Mesenchymal stem cell (in vitro differentiated cells and primary cell): ENCODE measurements at regions not wholly inside any gene's neighbourhood (a gene's known extent, or its start where the extent isn't known, plus 50 kb on each side); places are given as distances from the start of the nearest gene placed in this dataset.

ENCODE experiments used
- DNase-seq: peaks from one replicate; pipeline ENCODE4 v3.0.0-alpha.2; 2013
- H2AFZ ChIP-seq: one replicate; pipeline ENCODE4 v1.6.1; 2013; ENCODE audit warnings: low read depth, mild to moderate bottlenecking, control low read depth, inconsistent platforms, low read length, moderate library complexity
- H2AK5ac ChIP-seq: 2 replicates; pipeline ENCODE4 v1.6.1; 2013; ENCODE audit warnings: low read length, moderate library complexity, mild to moderate bottlenecking, inconsistent platforms; ENCODE audit not compliant: severe bottlenecking
- H2BK120ac ChIP-seq: one replicate; pipeline ENCODE4 v1.6.1; 2013; ENCODE audit warnings: low read depth, mild to moderate bottlenecking, inconsistent platforms, low read length, moderate library complexity
- H2BK12ac ChIP-seq, 2 experiments: one replicate each; pipeline ENCODE4 v1.6.1; 2013; ENCODE audit warnings: inconsistent platforms in 2 of 2, low read length in 2 of 2, mild to moderate bottlenecking in 2 of 2, moderate library complexity in 2 of 2, control low read depth in 1 of 2
- H2BK15ac ChIP-seq: one replicate; pipeline ENCODE4 v1.6.1; 2013; ENCODE audit warnings: mild to moderate bottlenecking, low read depth, inconsistent platforms; ENCODE audit not compliant: poor library complexity, severe bottlenecking
- H2BK5ac ChIP-seq: 2 replicates; pipeline ENCODE4 v1.6.1; 2013; ENCODE audit warnings: low read depth, mild to moderate bottlenecking, low read length, control low read depth, inconsistent platforms; ENCODE audit not compliant: poor library complexity, severe bottlenecking
- H3K14ac ChIP-seq, 2 experiments: one replicate each; pipeline ENCODE4 v1.6.1; 2013; ENCODE audit warnings: inconsistent platforms in 2 of 2, low read length in 2 of 2, control low read depth in 1 of 2, mild to moderate bottlenecking in 1 of 2, moderate library complexity in 1 of 2
- H3K18ac ChIP-seq, 2 experiments: one replicate each; pipeline ENCODE4 v1.6.1; 2013; ENCODE audit warnings: inconsistent platforms in 2 of 2, low read length in 2 of 2, control low read depth in 1 of 2, low read depth in 1 of 2, mild to moderate bottlenecking in 1 of 2
- H3K23ac ChIP-seq, 2 experiments: one replicate each; pipeline ENCODE4 v1.6.1; 2013; ENCODE audit warnings: inconsistent platforms in 2 of 2, low read length in 2 of 2, mild to moderate bottlenecking in 2 of 2, moderate library complexity in 2 of 2, control low read depth in 1 of 2
- H3K27ac ChIP-seq: 2 replicates; pipeline ENCODE4 v1.5.1; 2013; ENCODE audit warnings: mild to moderate bottlenecking, moderate library complexity, low read length, control low read depth, inconsistent platforms; ENCODE audit not compliant: poor library complexity, severe bottlenecking
- H3K27me3 ChIP-seq, 2 experiments: 2 replicates each; pipeline versions ENCODE4 v1.6.1 to v1.7.0; 2013; ENCODE audit warnings: low read length in 2 of 2, mild to moderate bottlenecking in 2 of 2, moderate library complexity in 2 of 2, control low read depth in 1 of 2, inconsistent platforms in 1 of 2; ENCODE audit not compliant: control insufficient read depth in 1 of 2, insufficient read depth in 1 of 2
- H3K36me3 ChIP-seq, 2 experiments: 2 replicates each; pipeline versions ENCODE4 v1.6.1 to v1.7.0; 2013; ENCODE audit warnings: low read length in 2 of 2, control low read depth in 1 of 2, inconsistent platforms in 1 of 2, low read depth in 1 of 2, mild to moderate bottlenecking in 1 of 2; ENCODE audit not compliant: insufficient read depth in 2 of 2, control insufficient read depth in 1 of 2
- H3K4ac ChIP-seq, 2 experiments: one replicate each; pipeline ENCODE4 v1.6.1; 2013; ENCODE audit warnings: inconsistent platforms in 2 of 2, low read length in 2 of 2, mild to moderate bottlenecking in 2 of 2, moderate library complexity in 2 of 2, control low read depth in 1 of 2, low read depth in 1 of 2
- H3K4me1 ChIP-seq: 2 replicates; pipeline ENCODE4 v1.6.1; 2013; ENCODE audit warnings: low read depth, low read length, control low read depth; ENCODE audit not compliant: control insufficient read depth, insufficient read depth
- H3K4me2 ChIP-seq: 2 replicates; pipeline ENCODE4 v1.6.1; 2013; ENCODE audit warnings: low read length, mild to moderate bottlenecking, inconsistent platforms; ENCODE audit not compliant: poor library complexity, severe bottlenecking
- H3K4me3 ChIP-seq, 2 experiments: 2 replicates each; pipeline versions ENCODE4 v1.5.1 to v1.7.0; 2013; ENCODE audit warnings: low read length in 2 of 2, mild to moderate bottlenecking in 2 of 2, control low read depth in 1 of 2, low read depth in 1 of 2; ENCODE audit not compliant: insufficient read depth in 1 of 2
- H3K79me1 ChIP-seq: replicated peaks from 2 replicates; pipeline ENCODE4 v1.6.1; 2013; ENCODE audit warnings: mild to moderate bottlenecking, control low read depth, low read length, inconsistent platforms; ENCODE audit not compliant: poor library complexity, severe bottlenecking
- H3K9ac ChIP-seq: 2 replicates; pipeline ENCODE4 v1.7.0; 2013; ENCODE audit warnings: mild to moderate bottlenecking, low read length, moderate library complexity
- H3K9me3 ChIP-seq: 2 replicates; pipeline ENCODE4 v1.7.0; 2013; ENCODE audit warnings: mild to moderate bottlenecking, low read length; ENCODE audit not compliant: control insufficient read depth
- H4K8ac ChIP-seq: one replicate; pipeline ENCODE4 v1.6.1; 2013; ENCODE audit warnings: inconsistent platforms, mild to moderate bottlenecking, low read length, moderate library complexity
- H4K91ac ChIP-seq: one replicate; pipeline ENCODE4 v1.6.1; 2013; ENCODE audit warnings: mild to moderate bottlenecking, low read length, inconsistent platforms
- WGBS: methylation state at CpG from one replicate; pipeline ENCODE4 v1.1.7; 2013; ENCODE audit warnings: mixed read lengths; 5-methylcytosine and 5-hydroxymethylcytosine counted together

DNA sequence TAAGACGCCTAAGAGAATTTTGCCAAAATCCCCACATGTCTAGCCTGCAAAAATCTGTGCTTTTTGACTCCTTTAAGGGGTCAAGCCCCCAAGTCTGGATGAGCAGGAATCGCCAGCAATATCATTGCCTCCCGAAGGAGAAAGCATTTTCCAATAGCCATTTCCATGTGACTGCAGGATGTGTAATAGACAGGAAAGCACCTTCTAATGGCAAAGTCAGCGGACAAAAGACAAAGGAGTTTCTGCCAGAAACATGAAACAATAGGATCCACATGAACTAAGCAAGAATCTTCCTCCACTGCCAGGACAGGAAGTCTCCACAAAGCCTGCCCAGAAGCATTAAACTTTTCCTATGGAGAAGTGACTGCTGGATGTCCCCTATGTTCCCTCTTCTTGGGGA, 177.1 kb upstream of the PCSK5 start:
- H3K4ac ChIP-seq = no peak overlapping the region
- H3K27ac ChIP-seq = no peak overlapping the region
- no peaks in the 10 kb centered on the region for H3K27me3 ChIP-seq
- H3K14ac ChIP-seq = no peak overlapping the region
- H3K4me2 ChIP-seq = no peak overlapping the region
- H3K36me3 ChIP-seq = no peaks in the 10 kb centered on the region
- H2BK15ac ChIP-seq = no peak overlapping the region
- no peak overlapping the region for H2AFZ ChIP-seq
- DNase-seq = no peak
- no peak overlapping the region for H3K23ac ChIP-seq
- H2BK12ac ChIP-seq = no peak overlapping the region
- H2BK5ac ChIP-seq = no peak overlapping the region
- H4K8ac ChIP-seq = no peak overlapping the region
- H3K4me1 ChIP-seq = no peaks in the 10 kb centered on the region
- no peaks in the 10 kb centered on the region for H3K79me1 ChIP-seq
- H2AK5ac ChIP-seq = no peak overlapping the region
- no peak overlapping the region for H3K9ac ChIP-seq
- 86% methylated on average over 4 of the region's 4 CpGs for WGBS
- H4K91ac ChIP-seq = no peak overlapping the region
- no peak overlapping the region for H3K18ac ChIP-seq
- H2BK120ac ChIP-seq = no peak overlapping the region
- H3K4me3 ChIP-seq = no peak overlapping the region
- no peaks in the 10 kb centered on the region for H3K9me3 ChIP-seq

DNA sequence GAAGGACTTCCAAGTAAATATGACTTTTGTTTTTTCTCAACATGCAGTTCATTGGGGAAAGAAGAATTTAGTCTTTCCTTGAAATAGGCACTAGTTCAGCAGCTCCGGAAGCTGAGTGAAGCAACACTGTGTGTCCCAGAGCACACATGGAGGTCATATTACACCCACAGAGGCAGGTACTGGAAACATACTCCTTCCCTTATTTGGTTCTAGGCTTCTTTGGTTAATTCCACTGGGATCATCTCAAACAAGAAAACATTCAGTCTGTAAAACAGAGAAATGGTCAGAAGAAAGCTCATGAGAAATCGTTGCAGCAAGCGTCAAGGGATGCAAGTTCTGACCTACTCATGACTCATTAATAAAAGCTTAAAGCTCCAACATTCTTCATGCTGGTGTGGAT, 175.1 kb upstream of the PCSK5 start:
- Histone ChIP-seq H3K27ac (no peak overlapping the region), H2AK5ac (no peak overlapping the region), H4K91ac (no peak overlapping the region), H2BK15ac (no peak overlapping the region), H2BK120ac (no peak overlapping the region), H3K9ac (no peak overlapping the region), H2BK5ac (no peak overlapping the region), H3K4me3 (no peak overlapping the region), H4K8ac (no peak overlapping the region), H3K4me1 (no peaks in the 10 kb centered on the region), H3K4me2 (no peak overlapping the region), H3K36me3 (no peaks in the 10 kb centered on the region), H3K27me3 (no peaks in the 10 kb centered on the region), H3K4ac (no peak overlapping the region), H3K23ac (no peak overlapping the region), H3K79me1 (no peaks in the 10 kb centered on the region), H3K18ac (no peak overlapping the region), H3K9me3 (no peaks in the 10 kb centered on the region), H3K14ac (no peak overlapping the region), H2AFZ (no peak overlapping the region), H2BK12ac (no peak overlapping the region)
- no peak for DNase-seq
- 60% methylated on average over 2 of the region's 3 CpGs for WGBS

DNA sequence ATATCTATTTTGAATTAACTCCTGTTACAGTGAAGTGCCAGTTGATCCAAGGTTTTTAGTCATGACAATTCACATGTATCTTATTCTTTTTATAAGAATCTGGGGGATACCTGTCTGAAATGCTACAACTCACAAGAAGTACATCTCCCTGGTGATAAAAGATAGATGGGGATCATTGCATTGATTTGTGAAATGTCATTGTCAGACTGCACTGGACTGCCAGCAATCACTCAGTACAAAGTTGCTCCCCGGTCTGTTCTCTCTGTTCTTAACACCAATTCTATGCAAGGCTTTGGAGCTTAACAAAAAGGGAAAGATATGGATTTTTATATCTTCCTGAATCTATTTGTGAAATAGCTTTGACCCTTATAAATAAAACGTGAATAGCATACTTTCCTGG, 171.8 kb upstream of the PCSK5 start:
- Histone ChIP-seq H2BK15ac (no peak overlapping the region), H2AFZ (no peak overlapping the region), H4K91ac (no peak overlapping the region), H3K79me1 (no peaks in the 10 kb centered on the region), H3K27me3 (no peaks in the 10 kb centered on the region), H2AK5ac (no peak overlapping the region), H3K4me3 (no peak overlapping the region), H3K4me1 (no peaks in the 10 kb centered on the region), H4K8ac (no peak overlapping the region), H3K27ac (no peak overlapping the region), H3K23ac (no peak overlapping the region), H3K9ac (no peak overlapping the region), H3K9me3 (no peaks in the 10 kb centered on the region), H3K18ac (no peak overlapping the region), H3K36me3 (no peaks in the 10 kb centered on the region), H2BK5ac (no peak overlapping the region), H2BK120ac (no peak overlapping the region), H2BK12ac (no peak overlapping the region), H3K4ac (no peak overlapping the region), H3K4me2 (no peak overlapping the region), H3K14ac (no peak overlapping the region)
- no peak for DNase-seq
- WGBS = 92% methylated on average over 1 of the region's 2 CpGs

DNA sequence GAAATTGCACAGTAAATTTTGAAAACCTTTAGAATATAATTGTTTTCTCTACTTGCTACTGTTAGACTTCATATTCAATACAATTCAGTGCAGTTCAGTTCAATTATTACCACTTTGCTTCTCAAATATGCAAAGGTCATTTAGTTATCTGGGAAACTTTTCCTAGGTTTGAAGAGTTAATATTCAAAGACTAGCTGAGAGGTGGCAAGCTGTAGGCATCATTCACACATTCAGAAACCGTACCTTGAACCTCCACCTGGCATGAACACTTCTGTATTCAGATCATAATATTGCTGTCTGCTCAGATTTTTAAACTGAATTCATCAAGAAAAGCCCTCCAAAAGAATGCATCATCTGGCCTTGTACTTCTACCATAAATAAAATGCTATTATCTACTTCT, 162.1 kb upstream of the PCSK5 start:
- no peaks in the 10 kb centered on the region for H3K27me3 ChIP-seq
- H2BK15ac ChIP-seq = no peak overlapping the region
- H2AK5ac ChIP-seq = no peak overlapping the region
- H3K4me1 ChIP-seq = no peaks in the 10 kb centered on the region
- H3K27ac ChIP-seq = no peak overlapping the region
- 50% methylated on average over 1 of the region's 1 CpG for WGBS
- DNase-seq = no peak
- H2BK120ac ChIP-seq = no peak overlapping the region
- no peaks in the 10 kb centered on the region for H3K36me3 ChIP-seq
- H3K18ac ChIP-seq = no peak overlapping the region
- no peak overlapping the region for H3K23ac ChIP-seq
- no peaks in the 10 kb centered on the region for H3K9me3 ChIP-seq
- no peak overlapping the region for H2AFZ ChIP-seq
- no peak overlapping the region for H2BK5ac ChIP-seq
- H3K14ac ChIP-seq = no peak overlapping the region
- H2BK12ac ChIP-seq = no peak overlapping the region
- H3K9ac ChIP-seq = no peak overlapping the region
- H4K8ac ChIP-seq = no peak overlapping the region
- H3K4ac ChIP-seq = no peak overlapping the region
- H3K4me3 ChIP-seq = no peak overlapping the region
- no peak overlapping the region for H4K91ac ChIP-seq
- H3K79me1 ChIP-seq = no peaks in the 10 kb centered on the region
- H3K4me2 ChIP-seq = no peak overlapping the region
